ENCODE measurements at regions not wholly inside any gene's neighbourhood (a gene's known extent, or its start where the extent isn't known, plus 50 kb on each side); places are given as distances from the start of the nearest gene placed in this dataset.

DNA sequence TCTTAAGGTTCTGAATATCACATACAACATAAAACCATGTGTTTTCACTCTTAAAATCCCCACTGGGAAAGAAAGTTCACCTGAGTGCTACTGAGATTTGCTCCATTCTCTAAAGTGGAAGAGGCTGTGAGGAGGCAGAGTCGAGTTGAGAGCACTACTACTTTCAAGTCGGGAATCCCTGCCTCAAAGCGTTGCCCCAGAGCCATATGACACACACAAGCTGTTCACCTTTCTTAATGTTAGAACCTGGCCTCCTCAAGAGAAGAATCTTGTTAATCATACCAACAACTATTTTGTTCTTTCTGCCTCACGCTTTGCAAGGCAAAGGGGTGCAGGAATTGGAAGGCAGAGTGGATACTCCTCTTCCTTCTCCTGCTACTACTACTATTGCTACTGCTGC, 149.7 kb upstream of the DAAM1 start (continued):
- no peak for TF ChIP-seq E4F1 (IDR thresholded peaks at IDR 0.05; ENCODE audit: borderline replicate concordance, partially characterized antibody)

DNA sequence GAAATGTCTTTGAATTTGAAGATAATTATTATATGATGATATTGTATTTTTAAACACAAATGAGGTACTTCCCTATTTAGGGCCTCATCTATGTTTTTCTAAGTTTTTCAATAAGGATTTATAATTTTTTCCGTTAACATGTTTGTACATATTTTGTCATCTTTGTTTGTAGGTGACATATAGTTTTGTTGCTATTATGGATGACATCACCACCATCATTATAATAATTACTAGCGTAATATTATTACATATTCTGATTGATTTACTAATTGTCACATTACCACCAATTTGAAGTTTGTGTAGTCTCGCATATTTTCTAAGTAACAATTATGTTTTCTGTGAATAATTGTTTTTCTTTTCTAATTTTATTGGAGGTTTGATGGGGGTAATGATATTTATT, 147.2 kb upstream of the DAAM1 start:
- ATAC-seq (no peak), FAIRE-seq (no peak), DNase-seq (ENCODE audit: low read depth, low spot score) (no peak)
- in situ Hi-C loops (cut with MboI) (no loop called here), intact Hi-C loops (cut with micrococcal nuclease; ENCODE audit: unreplicated experiment) (no loop called here)
- no peaks in the 10 kb centered on the region for H3K4me1 ChIP-seq (ENCODE audit: control insufficient read depth, insufficient read depth, low read length)
- no peaks in the 10 kb centered on the region for H4K20me1 ChIP-seq (ENCODE audit: control insufficient read depth, insufficient read depth)
- WGBS (ENCODE audit: insufficient coverage, insufficient replicate concordance, low lambda C conversion rate, missing lambda C conversion rate) = 78% methylated on average over 3 of the region's 3 CpGs
- POLR2A ChIA-PET = interaction anchor here (0.7 kb wide), 1 partner anchor 37 kb away, joined by 4 read pairs; no protein-coding TSS in a partner anchor
- H3K4me2 ChIP-seq (ENCODE audit: control insufficient read depth, insufficient read depth) = no peak overlapping the region
- H3K27ac ChIP-seq (ENCODE audit: control insufficient read depth, insufficient read depth) = no peak overlapping the region
- no TSS peak for BruUV-seq (replicated peaks)
- H3K9me3 ChIP-seq (replicated peaks; ENCODE audit: control insufficient read depth, insufficient read depth, low read length) = no peaks in the 10 kb centered on the region
- no peak overlapping the region for H3K4me3 ChIP-seq
- H3K36me3 ChIP-seq (ENCODE audit: control insufficient read depth in 2 of 2, insufficient read depth in 2 of 2, low read length in 1 of 2) = no peaks in the 10 kb centered on the region
- RAD21 ChIA-PET (ENCODE audit: unreplicated experiment) = no interaction called here
- no peak overlapping the region for H3K9ac ChIP-seq (ENCODE audit: control insufficient read depth, insufficient read depth, low read length)
- CTCF ChIA-PET = interaction anchor here (0.7 to 1.4 kb wide), 2 partner anchors 14 to 40 kb away, joined by 3 read pairs; no protein-coding TSS in a partner anchor
- no peaks in the 10 kb centered on the region for H3K79me2 ChIP-seq (ENCODE audit: control insufficient read depth, insufficient read depth, low read length)
- H3K27me3 ChIP-seq (replicated peaks in 1 of 2; ENCODE audit: control insufficient read depth in 2 of 2, insufficient read depth in 2 of 2, low read length in 1 of 2) = no peaks in the 10 kb centered on the region
- no peak overlapping the region for H2AFZ ChIP-seq (ENCODE audit: control insufficient read depth, low read depth, low read length)
- TF ChIP-seq SMAD1 (IDR thresholded peaks at IDR 0.05; ENCODE audit: low read depth, partially characterized antibody) (no peak), ATF7 (IDR thresholded peaks at IDR 0.05; ENCODE audit: low read depth) (0 out of 2 replicates have a peak, but pooled peaks have one; percentile 20), TCF7 (IDR thresholded peaks at IDR 0.05; ENCODE audit: borderline replicate concordance) (no peak), PBX3 (IDR thresholded peaks at IDR 0.05; ENCODE audit: insufficient replicate concordance, low read depth, low read length) (no peak)
- SMC1A ChIA-PET (ENCODE audit: uncharacterized antibody, unreplicated experiment) = no interaction called here

Measured in GM12878 (cell line).